Epithelial cell of prostate (primary cell): ENCODE measurements at regions not wholly inside any gene's neighbourhood (a gene's known extent, or its start where the extent isn't known, plus 50 kb on each side); places are given as distances from the start of the nearest gene placed in this dataset.
"Not testable (repeated sequence)": the region's sequence is repeated elsewhere in the genome, so short reads cannot be mapped to it uniquely, and the experiment has no call there.

Experiments
- DNase-seq: peaks from one replicate; pipeline ENCODE4 v3.0.0-alpha.2; 2011; ENCODE audit warnings: low read depth, low spot score
- H3K27ac ChIP-seq: fragments of 450-650 bp; 2 replicates; pipeline ENCODE4 v1.5.1; 2017; ENCODE audit warnings: mild to moderate bottlenecking

- DNase-seq = no peak
- H3K27ac ChIP-seq = no peak overlapping the region
These were observed 1376.4 kb upstream of the GOT2 start for GRCh38 chr16:60110531-60110930.

- no peak overlapping the region for H3K27ac ChIP-seq
- no peak for DNase-seq
These were observed 1373.8 kb upstream of the GOT2 start for GRCh38 chr16:60107871-60108270.

GRCh38 chr16:60107437-60107836 is 1373.3 kb upstream of the GOT2 start:
- H3K27ac ChIP-seq = no peak overlapping the region
- no peak for DNase-seq

- no peak overlapping the region for H3K27ac ChIP-seq
- DNase-seq = no peak
These were observed 1366.3 kb upstream of the GOT2 start for GRCh38 chr16:60100371-60100770.

- no peak for DNase-seq
- no peak overlapping the region for H3K27ac ChIP-seq
These were observed 1357.4 kb upstream of the GOT2 start for GRCh38 chr16:60091529-60091928.

GRCh38 chr16:60091071-60091470 is 1357.0 kb upstream of the GOT2 start:
- DNase-seq = no peak
- no peak overlapping the region for H3K27ac ChIP-seq

- no peak overlapping the region for H3K27ac ChIP-seq
- DNase-seq = no peak
These were observed 1353.4 kb upstream of the GOT2 start for GRCh38 chr16:60087530-60087929.

GRCh38 chr16:60078819-60079218 is 1344.7 kb upstream of the GOT2 start:
- not testable (repeated sequence) for DNase-seq, H3K27ac ChIP-seq

- DNase-seq = no peak
- H3K27ac ChIP-seq = no peak overlapping the region
These were observed 1343.7 kb upstream of the GOT2 start for GRCh38 chr16:60077861-60078260.

GRCh38 chr16:60074378-60074777 is 1340.3 kb upstream of the GOT2 start:
- no peak for DNase-seq
- no peak overlapping the region for H3K27ac ChIP-seq

GRCh38 chr16:60073376-60073775 is 1339.3 kb upstream of the GOT2 start:
- DNase-seq = no peak

GRCh38 chr16:60064026-60064425 is 1329.9 kb upstream of the GOT2 start:
- no peak overlapping the region for H3K27ac ChIP-seq
- DNase-seq = no peak

More at GRCh38 chr16:60073376-60073775, 1339.3 kb upstream of the GOT2 start:
- no peak overlapping the region for H3K27ac ChIP-seq

GRCh38 chr16:60061396-60061795 is 1327.3 kb upstream of the GOT2 start:
- no peak for DNase-seq

GRCh38 chr16:60060731-60061130 is 1326.6 kb upstream of the GOT2 start:
- H3K27ac ChIP-seq = no peak overlapping the region

More at GRCh38 chr16:60061396-60061795, 1327.3 kb upstream of the GOT2 start:
- no peak overlapping the region for H3K27ac ChIP-seq

GRCh38 chr16:60059141-60059540 is 1325.0 kb upstream of the GOT2 start:
- no peak overlapping the region for H3K27ac ChIP-seq
- DNase-seq = no peak

More at GRCh38 chr16:60060731-60061130, 1326.6 kb upstream of the GOT2 start:
- DNase-seq = no peak

- DNase-seq = no peak
- no peak overlapping the region for H3K27ac ChIP-seq
These were observed 1307.6 kb upstream of the GOT2 start for GRCh38 chr16:60041671-60042070.

GRCh38 chr16:60031740-60032139 is 1297.6 kb upstream of the GOT2 start:
- H3K27ac ChIP-seq = no peak overlapping the region
- no peak for DNase-seq

- no peak for DNase-seq
These were observed 1293.2 kb upstream of the GOT2 start for GRCh38 chr16:60027351-60027750.

GRCh38 chr16:60013076-60013475 is 1279.0 kb upstream of the GOT2 start:
- H3K27ac ChIP-seq = no peak overlapping the region
- DNase-seq = no peak

More at GRCh38 chr16:60027351-60027750, 1293.2 kb upstream of the GOT2 start:
- no peak overlapping the region for H3K27ac ChIP-seq

GRCh38 chr16:60001523-60001922 is 1267.4 kb upstream of the GOT2 start:
- DNase-seq = no peak
- H3K27ac ChIP-seq = no peak overlapping the region

- no peak for DNase-seq
- no peak overlapping the region for H3K27ac ChIP-seq
These were observed 1263.6 kb upstream of the GOT2 start for GRCh38 chr16:59997706-59998105.

- DNase-seq = no peak
- no peak overlapping the region for H3K27ac ChIP-seq
These were observed 1259.0 kb upstream of the GOT2 start for GRCh38 chr16:59993101-59993500.

- no peak for DNase-seq
- H3K27ac ChIP-seq = no peak overlapping the region
These were observed 1257.1 kb upstream of the GOT2 start for GRCh38 chr16:59991171-59991570.
